NT2/D1 (cell line): ENCODE measurements at regions not wholly inside any gene's neighbourhood (a gene's known extent, or its start where the extent isn't known, plus 50 kb on each side); places are given as distances from the start of the nearest gene placed in this dataset.
"Not testable (repeated sequence)": the region's sequence is repeated elsewhere in the genome, so short reads cannot be mapped to it uniquely, and the experiment has no call there.

Experiments used
- SUZ12 ChIP-seq: IDR thresholded peaks from 2 replicates; pipeline ENCODE4 v1.6.1; 2011; ENCODE audit not compliant: insufficient read length, insufficient read depth; ENCODE audit errors: extremely low read depth
- YY1 ChIP-seq: IDR thresholded peaks from 2 replicates; pipeline ENCODE4 v1.6.1; 2011; ENCODE audit not compliant: insufficient read length, insufficient read depth
- ZNF274 ChIP-seq: IDR thresholded peaks from 2 replicates; pipeline ENCODE4 v1.6.1; 2011; ENCODE audit warnings: mild to moderate bottlenecking, low read depth, low read length

DNA sequence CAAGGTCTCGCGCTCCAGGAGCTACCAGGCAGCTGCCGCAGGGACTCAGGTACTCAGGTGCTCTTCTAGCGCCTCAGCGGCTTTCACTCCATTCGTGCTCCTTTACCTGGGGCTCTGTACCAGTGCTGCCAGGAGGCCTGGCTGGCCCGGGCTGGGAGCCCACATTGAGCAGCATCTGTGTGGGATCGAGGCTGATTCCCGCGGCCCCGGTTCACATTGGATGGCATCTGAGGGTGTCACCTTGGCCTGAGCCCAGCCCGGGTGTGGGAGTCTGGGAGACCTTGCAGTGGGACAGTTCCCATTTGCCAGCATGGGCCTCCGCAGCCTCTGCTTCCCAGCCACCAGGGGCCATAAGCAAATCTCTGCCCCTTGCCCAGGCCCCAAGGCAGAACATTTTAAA lies 96.9 kb downstream of the NPIPB11 start:
- TF ChIP-seq ZNF274, SUZ12, YY1: not testable (repeated sequence)
